ENCODE measurements at regions not wholly inside any gene's neighbourhood (a gene's known extent, or its start where the extent isn't known, plus 50 kb on each side); places are given as distances from the start of the nearest gene placed in this dataset.

- H3K9me3 Mint-ChIP-seq = peaks cover 19% of the 10 kb centered on the region
- H3K36me3 Mint-ChIP-seq (ENCODE audit: low read depth) = no peaks in the 10 kb centered on the region
- intact Hi-C loops (cut with micrococcal nuclease) = no loop called here
- H3K27me3 Mint-ChIP-seq = peaks cover 1% of the 10 kb centered on the region
- H3K27ac Mint-ChIP-seq = no peak overlapping the region
- no peaks in the 10 kb centered on the region for H3K4me1 Mint-ChIP-seq (ENCODE audit: low read depth)
- no peak overlapping the region for H3K4me3 Mint-ChIP-seq
Observed at GRCh38 chr6:167588181-167588919, 238.4 kb upstream of the AFDN start.

DNA sequence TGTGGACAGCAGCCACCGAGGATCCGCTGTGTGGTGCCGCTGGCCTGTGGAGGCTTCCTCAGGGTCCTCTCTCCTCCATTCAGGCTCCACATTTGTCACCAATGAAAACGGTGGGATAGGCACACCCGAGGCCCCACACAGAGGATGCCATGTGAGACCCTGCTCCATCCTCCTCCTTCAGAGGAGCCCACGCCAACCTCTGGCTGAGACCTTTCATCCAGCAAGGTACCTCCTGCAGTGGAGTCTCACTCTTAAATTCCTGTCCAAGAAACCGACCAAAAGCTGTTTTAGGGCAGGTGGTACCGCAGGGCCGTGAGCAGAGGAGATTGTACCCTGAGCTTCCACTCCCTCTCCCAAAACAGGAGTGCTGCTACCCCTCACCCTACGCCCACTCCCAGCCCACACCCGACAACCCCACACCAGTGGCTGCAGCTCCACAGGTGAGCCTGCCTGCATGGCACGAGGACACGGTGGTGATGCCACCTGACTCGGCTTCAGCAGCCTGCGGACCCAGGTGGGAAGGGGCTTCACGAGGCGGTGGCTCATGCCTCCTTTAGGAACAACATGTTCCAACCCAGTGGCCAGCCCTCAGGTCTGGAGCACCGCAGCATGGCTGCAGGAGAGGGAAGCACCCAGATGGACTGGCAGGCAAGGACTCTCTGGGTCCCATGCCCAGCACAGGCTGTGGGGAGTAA is 237.6 kb upstream of the AFDN start:
- H3K9me3 Mint-ChIP-seq = peaks cover 15% of the 10 kb centered on the region
- H3K36me3 Mint-ChIP-seq (ENCODE audit: low read depth) = no peaks in the 10 kb centered on the region
- no peak overlapping the region for H3K4me3 Mint-ChIP-seq
- no peak overlapping the region for H3K27ac Mint-ChIP-seq
- peaks cover 1% of the 10 kb centered on the region for H3K27me3 Mint-ChIP-seq
- intact Hi-C loops (cut with micrococcal nuclease) = no loop called here
- H3K4me1 Mint-ChIP-seq (ENCODE audit: low read depth) = no peaks in the 10 kb centered on the region

DNA sequence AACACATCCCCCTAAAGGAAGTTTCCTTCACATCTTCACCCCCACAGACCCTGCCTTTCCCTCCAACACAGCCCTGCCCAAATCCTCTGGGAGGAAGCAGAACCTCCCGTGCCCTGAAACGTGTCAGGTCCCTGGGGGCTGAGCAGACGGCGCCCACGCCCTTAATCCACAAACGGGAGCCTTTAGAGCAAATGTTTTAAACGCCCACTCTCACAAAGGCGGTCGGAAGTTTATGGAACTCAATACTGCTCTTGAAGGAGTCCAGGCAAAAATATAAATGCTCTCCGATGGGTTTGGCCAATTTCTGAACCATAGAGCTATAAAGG is 237.1 kb upstream of the AFDN start:
- intact Hi-C loops (cut with micrococcal nuclease) = no loop called here
- no peak overlapping the region for H3K4me3 Mint-ChIP-seq
- peaks cover 15% of the 10 kb centered on the region for H3K9me3 Mint-ChIP-seq
- H3K27ac Mint-ChIP-seq = no peak overlapping the region
- H3K36me3 Mint-ChIP-seq (ENCODE audit: low read depth) = no peaks in the 10 kb centered on the region
- no peaks in the 10 kb centered on the region for H3K27me3 Mint-ChIP-seq
- no peaks in the 10 kb centered on the region for H3K4me1 Mint-ChIP-seq (ENCODE audit: low read depth)

DNA sequence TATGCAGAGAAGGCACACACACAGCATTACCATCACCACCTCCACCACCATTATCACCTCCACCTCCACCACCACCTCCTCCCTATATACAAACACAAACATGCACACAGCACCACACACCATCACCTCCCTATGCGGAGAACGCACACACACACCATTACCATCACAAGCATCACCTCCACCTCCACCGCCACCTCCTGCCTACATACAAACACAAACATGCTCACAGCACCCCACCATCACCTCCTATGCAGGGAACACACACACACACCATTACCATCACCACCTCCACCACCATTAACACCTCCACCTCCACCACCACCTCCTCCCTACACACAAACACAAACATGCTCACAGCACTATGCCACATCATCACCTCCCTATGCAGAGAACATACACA is 236.5 kb upstream of the AFDN start:
- Mint-ChIP-seq H3K4me1 (ENCODE audit: low read depth) (no peaks in the 10 kb centered on the region), H3K27ac (no peak overlapping the region), H3K27me3 (no peaks in the 10 kb centered on the region), H3K4me3 (no peak overlapping the region), H3K9me3 (peaks cover 15% of the 10 kb centered on the region), H3K36me3 (ENCODE audit: low read depth) (no peaks in the 10 kb centered on the region)
- intact Hi-C loops (cut with micrococcal nuclease) = no loop called here
